Panc1 (cell line): ENCODE measurements at regions not wholly inside any gene's neighbourhood (a gene's known extent, or its start where the extent isn't known, plus 50 kb on each side); places are given as distances from the start of the nearest gene placed in this dataset.

Experiments used
- ATAC-seq: fragments of 200-7000 bp; cut with Tn5 transposase; 2 replicates; pipeline ENCODE4 v1.9.1; 2020; ENCODE audit warnings: mild to moderate bottlenecking, moderate library complexity
- BruUV-seq: library from RNA; stranded (reverse); fragments of 400-500 nt; replicated peaks from 2 replicates; lab custom pipeline; 2021; lab: Mats Ljungman, UMichigan
- CTCF ChIA-PET: fragments of 300-600 bp; sonication (Branson Sonifier 250); formaldehyde crosslinking; loops from one replicate; lab custom pipeline; 2022; ENCODE audit warnings: antibody characterized with exemption; lab: Charles Lee
- POLR2A ChIA-PET: fragments of 300-600 bp; sonication (Branson Sonifier 250); formaldehyde crosslinking; loops from one replicate; lab custom pipeline; 2022; ENCODE audit warnings: antibody characterized with exemption; lab: Charles Lee
- DNase-seq: peaks from one replicate; pipeline ENCODE4 v3.0.0-alpha.2; 2010; ENCODE audit warnings: low read depth, low spot score
- H3K27ac ChIP-seq: 2 replicates; pipeline ENCODE4 v1.5.1; 2011; ENCODE audit warnings: mild to moderate bottlenecking, low read length, inconsistent platforms
- H3K27me3 ChIP-seq: fragments of 200-500 bp; sonication (Bioruptor generic); 2 replicates; pipeline ENCODE4 v1.6.0; 2014; ENCODE audit warnings: low read length, inconsistent platforms; ENCODE audit not compliant: control insufficient read depth, insufficient read depth
- H3K36me3 ChIP-seq: fragments of 200-500 bp; sonication (Bioruptor generic); 2 replicates; pipeline ENCODE4 v1.5.1; 2014; ENCODE audit warnings: inconsistent platforms, mild to moderate bottlenecking, low read length, moderate library complexity; ENCODE audit not compliant: control insufficient read depth, insufficient read depth
- H3K4me1 ChIP-seq: 2 replicates; pipeline ENCODE4 v1.5.1; 2011; ENCODE audit warnings: inconsistent platforms, mild to moderate bottlenecking, low read length, moderate library complexity; ENCODE audit not compliant: control insufficient read depth, insufficient read depth
- H3K4me3 ChIP-seq, 2 experiments: 2 replicates each; pipeline ENCODE4 v1.5.1; 2011 to 2012; ENCODE audit warnings: low read depth in 2 of 2, low read length in 2 of 2, mild to moderate bottlenecking in 2 of 2, inconsistent platforms in 1 of 2, moderate library complexity in 1 of 2
- H3K9me3 ChIP-seq: fragments of 200-500 bp; sonication (Bioruptor generic); 2 replicates; pipeline ENCODE4 v1.5.1; 2014; ENCODE audit warnings: low read depth, mild to moderate bottlenecking, inconsistent platforms, low read length, moderate library complexity; ENCODE audit not compliant: control insufficient read depth, insufficient read depth
- POLR2AphosphoS5 ChIP-seq: IDR thresholded peaks from 2 replicates; pipeline ENCODE4 v1.6.1; 2012; ENCODE audit warnings: mild to moderate bottlenecking, low read depth, low read length, moderate library complexity
- SIN3A ChIP-seq: IDR thresholded peaks from 2 replicates; pipeline ENCODE4 v1.6.1; 2012; ENCODE audit warnings: low read depth, mild to moderate bottlenecking, low read length, moderate library complexity, borderline replicate concordance; ENCODE audit not compliant: insufficient read depth
- TCF7L2 ChIP-seq: IDR thresholded peaks from 2 replicates; pipeline ENCODE4 v1.6.1; 2011; ENCODE audit warnings: mild to moderate bottlenecking, low read depth, low read length, inconsistent platforms
- in situ Hi-C: cut with HindIII; loops from 2 replicates; pipeline ENCODE4 v1.10.0; 2016; ENCODE audit warnings: low sequenced_read_pairs, low pct_unique_long_range_greater_than_20kb
- intact Hi-C: fragments of 100-400 bp; cut with micrococcal nuclease; formaldehyde crosslinking; loops from one replicate; pipeline ENCODE4 v1.10.0; 2022; ENCODE audit not compliant: unreplicated experiment
- TF ChIP-seq, protein P1 (sequence below): fragments of 450-650 bp; IDR thresholded peaks from 2 replicates; pipeline ENCODE4 v1.5.1; 2017; ENCODE audit warnings: mild to moderate bottlenecking
- TF ChIP-seq, protein P2 (sequence below), 2 experiments: IDR thresholded peaks; 2 replicates each; pipeline ENCODE4 v1.6.1; 2011 to 2012; ENCODE audit warnings: low read depth in 2 of 2, control low read depth in 1 of 2, low read length in 1 of 2, mild to moderate bottlenecking in 1 of 2, moderate library complexity in 1 of 2; ENCODE audit not compliant: insufficient read depth in 1 of 2

DNA sequence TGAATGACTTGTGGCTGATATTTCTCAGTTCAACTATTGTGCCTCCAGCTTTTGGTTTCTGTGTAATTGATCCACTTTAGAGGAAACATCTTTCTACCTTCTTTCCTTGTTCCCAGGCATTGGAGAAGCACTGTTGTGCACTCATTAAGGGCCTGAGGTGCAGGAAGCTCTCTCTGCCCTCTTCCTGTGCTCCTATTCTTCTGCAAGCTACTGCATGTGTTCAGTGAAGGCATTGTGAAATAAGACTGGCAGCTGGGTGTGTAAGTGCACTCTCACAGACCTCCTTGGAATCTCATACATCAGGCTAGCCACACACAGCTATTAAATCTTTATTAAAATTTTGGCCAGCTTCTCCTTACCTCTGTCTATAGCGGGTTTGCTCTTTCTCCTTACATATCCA, 177.8 kb downstream of the OGFRL1 start:
- intact Hi-C loops: no loop called here
- in situ Hi-C loops: no loop called here
- POLR2A ChIA-PET: no interaction called here
- no peaks in the 10 kb centered on the region for H3K36me3 ChIP-seq
- DNase-seq (no peak), ATAC-seq (no peak)
- BruUV-seq: no TSS peak
- CTCF ChIA-PET: no interaction called here
- no peak overlapping the region for H3K27ac ChIP-seq
- no peak for TF ChIP-seq TCF7L2
- no peak for TF ChIP-seq SIN3A
- TF ChIP-seq, protein P1, sequence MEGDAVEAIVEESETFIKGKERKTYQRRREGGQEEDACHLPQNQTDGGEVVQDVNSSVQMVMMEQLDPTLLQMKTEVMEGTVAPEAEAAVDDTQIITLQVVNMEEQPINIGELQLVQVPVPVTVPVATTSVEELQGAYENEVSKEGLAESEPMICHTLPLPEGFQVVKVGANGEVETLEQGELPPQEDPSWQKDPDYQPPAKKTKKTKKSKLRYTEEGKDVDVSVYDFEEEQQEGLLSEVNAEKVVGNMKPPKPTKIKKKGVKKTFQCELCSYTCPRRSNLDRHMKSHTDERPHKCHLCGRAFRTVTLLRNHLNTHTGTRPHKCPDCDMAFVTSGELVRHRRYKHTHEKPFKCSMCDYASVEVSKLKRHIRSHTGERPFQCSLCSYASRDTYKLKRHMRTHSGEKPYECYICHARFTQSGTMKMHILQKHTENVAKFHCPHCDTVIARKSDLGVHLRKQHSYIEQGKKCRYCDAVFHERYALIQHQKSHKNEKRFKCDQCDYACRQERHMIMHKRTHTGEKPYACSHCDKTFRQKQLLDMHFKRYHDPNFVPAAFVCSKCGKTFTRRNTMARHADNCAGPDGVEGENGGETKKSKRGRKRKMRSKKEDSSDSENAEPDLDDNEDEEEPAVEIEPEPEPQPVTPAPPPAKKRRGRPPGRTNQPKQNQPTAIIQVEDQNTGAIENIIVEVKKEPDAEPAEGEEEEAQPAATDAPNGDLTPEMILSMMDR: no peak
- TF ChIP-seq, protein P2, sequence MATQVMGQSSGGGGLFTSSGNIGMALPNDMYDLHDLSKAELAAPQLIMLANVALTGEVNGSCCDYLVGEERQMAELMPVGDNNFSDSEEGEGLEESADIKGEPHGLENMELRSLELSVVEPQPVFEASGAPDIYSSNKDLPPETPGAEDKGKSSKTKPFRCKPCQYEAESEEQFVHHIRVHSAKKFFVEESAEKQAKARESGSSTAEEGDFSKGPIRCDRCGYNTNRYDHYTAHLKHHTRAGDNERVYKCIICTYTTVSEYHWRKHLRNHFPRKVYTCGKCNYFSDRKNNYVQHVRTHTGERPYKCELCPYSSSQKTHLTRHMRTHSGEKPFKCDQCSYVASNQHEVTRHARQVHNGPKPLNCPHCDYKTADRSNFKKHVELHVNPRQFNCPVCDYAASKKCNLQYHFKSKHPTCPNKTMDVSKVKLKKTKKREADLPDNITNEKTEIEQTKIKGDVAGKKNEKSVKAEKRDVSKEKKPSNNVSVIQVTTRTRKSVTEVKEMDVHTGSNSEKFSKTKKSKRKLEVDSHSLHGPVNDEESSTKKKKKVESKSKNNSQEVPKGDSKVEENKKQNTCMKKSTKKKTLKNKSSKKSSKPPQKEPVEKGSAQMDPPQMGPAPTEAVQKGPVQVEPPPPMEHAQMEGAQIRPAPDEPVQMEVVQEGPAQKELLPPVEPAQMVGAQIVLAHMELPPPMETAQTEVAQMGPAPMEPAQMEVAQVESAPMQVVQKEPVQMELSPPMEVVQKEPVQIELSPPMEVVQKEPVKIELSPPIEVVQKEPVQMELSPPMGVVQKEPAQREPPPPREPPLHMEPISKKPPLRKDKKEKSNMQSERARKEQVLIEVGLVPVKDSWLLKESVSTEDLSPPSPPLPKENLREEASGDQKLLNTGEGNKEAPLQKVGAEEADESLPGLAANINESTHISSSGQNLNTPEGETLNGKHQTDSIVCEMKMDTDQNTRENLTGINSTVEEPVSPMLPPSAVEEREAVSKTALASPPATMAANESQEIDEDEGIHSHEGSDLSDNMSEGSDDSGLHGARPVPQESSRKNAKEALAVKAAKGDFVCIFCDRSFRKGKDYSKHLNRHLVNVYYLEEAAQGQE (IDR thresholded peaks at IDR 0.05; ENCODE audit: insufficient read depth in 1 of 2, low read depth in 2 of 2, low read length in 1 of 2): no peak
- TF ChIP-seq POLR2AphosphoS5: no peak
- H3K9me3 ChIP-seq: peaks cover 28% of the 10 kb centered on the region; the same call in 1 of the 2 replicates
- H3K27me3 ChIP-seq: no peaks in the 10 kb centered on the region
- no peak overlapping the region for H3K4me3 ChIP-seq
- H3K4me1 ChIP-seq: no peaks in the 10 kb centered on the region

DNA sequence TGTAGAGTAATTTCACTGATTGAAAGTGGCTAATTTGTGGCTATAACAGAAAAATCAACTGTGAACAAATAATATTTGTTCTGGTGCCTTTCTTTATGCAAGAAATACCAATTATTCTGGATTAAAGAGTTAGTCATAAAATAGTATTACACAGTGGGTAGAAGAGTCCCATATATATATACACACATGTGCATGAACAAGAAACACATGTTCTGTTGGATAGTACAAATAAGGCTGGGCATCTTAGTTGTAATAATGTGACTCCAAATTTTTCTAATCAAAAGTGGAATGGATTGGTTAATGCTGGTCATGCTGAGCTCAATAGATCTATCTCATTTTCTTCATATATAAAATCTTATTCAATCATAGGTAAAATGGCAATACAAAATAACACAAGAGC, 179.4 kb downstream of the OGFRL1 start:
- H3K4me1 ChIP-seq: no peaks in the 10 kb centered on the region
- no peaks in the 10 kb centered on the region for H3K27me3 ChIP-seq
- TF ChIP-seq, protein P1: no peak
- no peak for TF ChIP-seq POLR2AphosphoS5
- no peak for TF ChIP-seq TCF7L2
- no peak for TF ChIP-seq SIN3A
- TF ChIP-seq, protein P2 (IDR thresholded peaks at IDR 0.05; ENCODE audit: insufficient read depth in 1 of 2, low read depth in 2 of 2, low read length in 1 of 2): no peak
- no TSS peak for BruUV-seq
- ATAC-seq (no peak), DNase-seq (no peak)
- no peaks in the 10 kb centered on the region for H3K36me3 ChIP-seq
- intact Hi-C loops (no loop called here), in situ Hi-C loops (no loop called here)
- no peak overlapping the region for H3K27ac ChIP-seq
- ChIA-PET CTCF (no interaction called here), POLR2A (no interaction called here)
- H3K9me3 ChIP-seq: peaks cover 27% of the 10 kb centered on the region; the same call in 1 of the 2 replicates
- H3K4me3 ChIP-seq: no peak overlapping the region
